GM12864 (cell line): ENCODE measurements at regions not wholly inside any gene's neighbourhood (a gene's known extent, or its start where the extent isn't known, plus 50 kb on each side); places are given as distances from the start of the nearest gene placed in this dataset.

Experiments used
- DNase-seq: peaks from one replicate; pipeline ENCODE4 v3.0.0-alpha.2; 2011; ENCODE audit warnings: low read depth
- H3K4me3 ChIP-seq: 2 replicates; pipeline ENCODE4 v1.5.1; 2011; ENCODE audit warnings: mild to moderate bottlenecking, low read depth, low read length, control low read depth
- TF ChIP-seq, protein P1 (sequence below): IDR thresholded peaks from 2 replicates; pipeline ENCODE4 v1.5.1; 2011; ENCODE audit warnings: low read depth, mild to moderate bottlenecking, moderate library complexity, low read length, control low read depth, inconsistent platforms; ENCODE audit errors: missing control alignments

DNA sequence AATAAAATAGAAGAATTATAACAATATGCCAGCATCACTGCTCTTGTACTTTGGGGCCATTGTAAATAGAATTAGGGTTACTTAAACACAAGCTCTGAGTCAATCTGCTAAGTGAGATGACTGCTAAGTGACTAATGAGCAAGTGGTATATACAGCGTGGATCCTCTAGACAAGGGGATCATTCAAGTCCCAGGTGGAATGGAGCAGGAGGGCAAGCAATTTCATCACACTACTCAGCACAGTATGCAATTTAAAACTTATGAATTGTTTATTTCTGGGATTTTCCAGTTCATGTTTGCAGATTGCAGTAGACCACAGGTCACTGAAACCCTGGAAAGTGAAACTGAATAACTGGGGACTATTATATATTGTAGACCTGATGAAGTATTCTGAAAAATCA is 235.3 kb downstream of the BTBD3 start:
- TF ChIP-seq, protein P1, sequence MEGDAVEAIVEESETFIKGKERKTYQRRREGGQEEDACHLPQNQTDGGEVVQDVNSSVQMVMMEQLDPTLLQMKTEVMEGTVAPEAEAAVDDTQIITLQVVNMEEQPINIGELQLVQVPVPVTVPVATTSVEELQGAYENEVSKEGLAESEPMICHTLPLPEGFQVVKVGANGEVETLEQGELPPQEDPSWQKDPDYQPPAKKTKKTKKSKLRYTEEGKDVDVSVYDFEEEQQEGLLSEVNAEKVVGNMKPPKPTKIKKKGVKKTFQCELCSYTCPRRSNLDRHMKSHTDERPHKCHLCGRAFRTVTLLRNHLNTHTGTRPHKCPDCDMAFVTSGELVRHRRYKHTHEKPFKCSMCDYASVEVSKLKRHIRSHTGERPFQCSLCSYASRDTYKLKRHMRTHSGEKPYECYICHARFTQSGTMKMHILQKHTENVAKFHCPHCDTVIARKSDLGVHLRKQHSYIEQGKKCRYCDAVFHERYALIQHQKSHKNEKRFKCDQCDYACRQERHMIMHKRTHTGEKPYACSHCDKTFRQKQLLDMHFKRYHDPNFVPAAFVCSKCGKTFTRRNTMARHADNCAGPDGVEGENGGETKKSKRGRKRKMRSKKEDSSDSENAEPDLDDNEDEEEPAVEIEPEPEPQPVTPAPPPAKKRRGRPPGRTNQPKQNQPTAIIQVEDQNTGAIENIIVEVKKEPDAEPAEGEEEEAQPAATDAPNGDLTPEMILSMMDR = no peak
- no peak overlapping the region for H3K4me3 ChIP-seq
- no peak for DNase-seq

DNA sequence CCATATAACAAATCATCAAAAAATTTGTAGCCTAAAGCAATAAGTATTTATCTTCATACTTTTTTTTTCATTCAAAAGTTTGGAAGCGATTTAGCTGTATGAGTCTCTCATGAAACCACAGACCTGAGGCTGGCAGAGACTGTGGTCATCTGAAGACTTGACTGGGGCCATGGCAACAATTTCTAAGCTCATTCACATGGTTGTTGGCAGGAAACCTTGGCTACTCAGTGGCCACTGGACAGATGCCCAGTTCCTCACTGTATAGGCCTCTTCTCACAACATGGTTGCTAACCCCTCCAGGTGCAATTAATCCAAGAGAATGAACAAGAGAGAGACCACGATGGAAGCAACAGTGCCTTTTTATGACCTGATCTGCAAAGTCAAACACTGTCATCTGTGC is 235.9 kb downstream of the BTBD3 start:
- TF ChIP-seq, protein P1 = no peak
- no peak overlapping the region for H3K4me3 ChIP-seq
- no peak for DNase-seq

DNA sequence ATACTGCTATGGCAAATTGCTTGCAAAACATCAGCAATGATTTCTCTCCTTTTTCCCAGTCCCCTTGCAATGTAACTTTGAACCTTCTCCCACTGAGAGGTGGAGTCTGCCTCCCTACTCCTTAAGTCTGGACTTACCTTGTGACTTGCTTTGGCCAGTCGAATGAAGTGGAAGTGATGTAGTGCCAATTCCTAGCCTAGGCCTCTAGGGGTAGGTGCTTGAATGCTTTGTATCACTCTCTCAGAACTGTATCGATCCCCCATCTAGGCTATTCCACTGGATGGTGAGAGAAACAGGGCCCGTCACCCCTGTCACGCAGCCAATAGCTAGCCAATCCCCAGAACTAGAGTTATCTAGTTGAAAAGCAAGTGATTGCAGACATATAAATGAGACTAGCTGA is 238.6 kb downstream of the BTBD3 start:
- no peak overlapping the region for H3K4me3 ChIP-seq
- TF ChIP-seq, protein P1 = no peak
- no peak for DNase-seq

DNA sequence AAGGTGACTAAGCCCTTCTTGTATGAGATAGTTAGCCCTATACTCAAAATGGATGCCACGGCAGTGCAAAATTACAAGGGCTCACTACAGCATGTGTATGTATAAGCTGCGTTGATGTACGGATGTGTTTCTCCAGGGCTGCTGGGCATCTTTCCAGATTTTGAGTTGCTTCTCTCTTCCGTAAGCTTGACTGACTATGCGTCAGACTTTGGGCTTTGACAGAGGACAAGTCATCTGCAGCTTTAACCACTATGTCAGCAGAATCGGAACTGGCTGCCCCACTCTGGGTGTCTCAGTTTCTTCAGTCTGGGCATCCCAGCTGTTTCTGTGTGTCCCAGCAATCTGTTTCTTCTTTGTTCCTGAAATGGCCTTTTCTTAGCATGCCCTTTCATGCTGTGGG is 241.6 kb downstream of the BTBD3 start:
- TF ChIP-seq, protein P1 = no peak
- no peak overlapping the region for H3K4me3 ChIP-seq
- no peak for DNase-seq

DNA sequence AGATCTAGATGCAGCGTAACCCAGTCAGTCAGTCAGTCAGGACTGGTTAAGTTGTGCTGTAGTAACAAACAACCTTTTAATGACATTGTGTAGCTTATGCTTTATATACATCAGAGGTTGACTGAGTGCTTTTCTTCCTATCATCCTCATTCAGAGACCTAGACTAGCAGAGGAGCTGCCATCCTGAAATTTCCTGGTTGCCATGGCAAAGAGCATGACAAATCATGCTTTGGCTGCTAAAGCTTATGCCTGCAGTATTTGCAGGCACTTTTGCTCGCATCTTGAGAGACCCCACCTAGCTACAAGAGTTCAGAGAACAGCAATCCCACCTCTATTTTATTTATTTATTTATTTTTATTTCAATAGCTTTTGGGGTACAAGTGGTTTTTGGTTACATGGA is 244.0 kb downstream of the BTBD3 start:
- H3K4me3 ChIP-seq = no peak overlapping the region
- DNase-seq = no peak
- TF ChIP-seq, protein P1 = no peak

DNA sequence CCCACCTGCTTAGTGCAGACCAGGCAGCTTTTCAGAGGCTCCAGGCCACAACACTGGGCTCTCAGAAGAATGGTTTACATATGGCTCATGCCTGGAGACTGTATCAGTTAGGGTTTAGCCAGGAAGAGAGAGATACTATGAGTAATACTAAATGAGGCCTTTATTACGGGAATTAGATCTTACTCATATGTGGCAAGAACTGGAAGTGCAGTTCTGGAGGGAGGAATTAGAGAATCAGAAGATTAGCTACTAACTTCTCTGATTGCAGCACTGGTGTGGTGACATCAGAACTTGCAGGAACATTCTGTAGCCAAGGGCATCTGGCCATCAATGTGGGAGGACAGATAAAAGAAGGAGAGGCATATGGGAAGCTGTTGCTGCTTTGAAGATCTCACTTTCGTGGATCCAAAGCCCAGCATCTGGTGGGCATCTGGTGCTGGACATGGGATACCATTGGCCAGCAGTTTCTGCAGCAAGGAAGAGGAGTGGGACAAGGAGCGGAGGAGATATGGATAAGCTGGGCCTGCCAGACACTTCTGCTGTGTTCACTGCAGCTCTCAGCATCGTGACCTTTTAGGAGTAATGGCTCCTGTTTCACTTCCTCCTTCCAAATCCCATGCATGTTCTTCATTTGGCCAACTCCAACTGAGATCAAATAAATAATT is 248.5 kb downstream of the BTBD3 start:
- TF ChIP-seq, protein P1 = no peak
- no peak for DNase-seq
- no peak overlapping the region for H3K4me3 ChIP-seq

DNA sequence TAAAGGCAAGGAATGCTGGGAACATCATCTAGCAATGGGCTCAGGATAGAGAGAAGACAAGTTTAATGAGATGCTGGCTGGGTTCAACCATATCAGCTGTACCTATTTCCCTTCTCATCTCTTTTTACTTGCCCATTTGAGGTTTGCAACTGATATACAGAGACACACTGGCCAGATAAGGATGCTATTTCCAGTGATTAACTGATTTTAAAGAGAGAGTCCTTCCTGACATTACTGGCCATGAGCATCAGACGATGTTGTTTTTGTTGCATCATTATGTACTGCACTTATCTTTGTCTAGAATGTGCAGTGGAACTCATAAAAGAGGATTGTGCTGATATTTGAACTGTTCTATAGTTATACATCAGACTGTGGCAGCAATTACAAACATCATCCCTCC is 252.7 kb downstream of the BTBD3 start:
- H3K4me3 ChIP-seq = no peak overlapping the region
- TF ChIP-seq, protein P1 = no peak
- no peak for DNase-seq
